ENCODE measurements at regions not wholly inside any gene's neighbourhood (a gene's known extent, or its start where the extent isn't known, plus 50 kb on each side); places are given as distances from the start of the nearest gene placed in this dataset.
"Not testable (repeated sequence)": the region's sequence is repeated elsewhere in the genome, so short reads cannot be mapped to it uniquely, and the experiment has no call there.

DNA sequence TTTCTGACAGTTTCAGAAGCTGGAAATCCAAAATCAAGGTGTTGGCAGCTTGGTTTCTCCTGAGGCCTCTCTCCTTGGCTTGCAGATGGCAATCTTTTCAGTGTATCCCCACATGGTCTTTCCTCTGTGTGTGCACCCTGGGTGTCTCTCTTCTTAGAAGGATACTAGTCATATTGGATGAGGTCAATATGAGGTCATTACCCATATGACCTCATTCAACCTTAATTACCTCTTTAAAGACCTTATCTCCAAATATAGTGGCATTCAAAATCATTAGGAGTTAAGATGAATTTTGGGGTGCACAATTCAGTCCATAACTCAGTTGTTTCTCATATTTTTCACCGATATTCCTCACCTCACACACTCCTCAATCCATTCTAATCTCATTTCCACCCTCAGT, 92.4 kb upstream of the TGM3 start:
- DNase-seq = no peak

DNA sequence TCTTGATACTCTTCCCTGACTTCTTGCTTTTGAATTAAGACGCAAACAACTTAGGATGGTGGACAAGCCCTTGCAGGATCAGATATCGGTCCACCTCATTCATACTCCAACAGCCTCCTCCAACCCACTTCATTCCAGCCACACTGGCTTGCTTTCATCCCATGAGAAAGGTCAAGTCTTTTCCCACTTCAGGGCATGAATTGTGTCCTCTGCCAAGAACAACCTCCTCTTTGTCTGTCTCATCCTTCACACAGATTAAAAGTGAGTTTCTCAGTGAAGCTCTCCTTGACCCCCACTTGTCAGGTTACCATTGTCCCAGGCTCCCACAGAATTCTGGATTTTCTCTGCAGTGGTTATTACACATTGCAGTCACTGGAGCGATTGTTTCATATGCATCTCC, 91.8 kb upstream of the TGM3 start:
- no peak for DNase-seq

DNA sequence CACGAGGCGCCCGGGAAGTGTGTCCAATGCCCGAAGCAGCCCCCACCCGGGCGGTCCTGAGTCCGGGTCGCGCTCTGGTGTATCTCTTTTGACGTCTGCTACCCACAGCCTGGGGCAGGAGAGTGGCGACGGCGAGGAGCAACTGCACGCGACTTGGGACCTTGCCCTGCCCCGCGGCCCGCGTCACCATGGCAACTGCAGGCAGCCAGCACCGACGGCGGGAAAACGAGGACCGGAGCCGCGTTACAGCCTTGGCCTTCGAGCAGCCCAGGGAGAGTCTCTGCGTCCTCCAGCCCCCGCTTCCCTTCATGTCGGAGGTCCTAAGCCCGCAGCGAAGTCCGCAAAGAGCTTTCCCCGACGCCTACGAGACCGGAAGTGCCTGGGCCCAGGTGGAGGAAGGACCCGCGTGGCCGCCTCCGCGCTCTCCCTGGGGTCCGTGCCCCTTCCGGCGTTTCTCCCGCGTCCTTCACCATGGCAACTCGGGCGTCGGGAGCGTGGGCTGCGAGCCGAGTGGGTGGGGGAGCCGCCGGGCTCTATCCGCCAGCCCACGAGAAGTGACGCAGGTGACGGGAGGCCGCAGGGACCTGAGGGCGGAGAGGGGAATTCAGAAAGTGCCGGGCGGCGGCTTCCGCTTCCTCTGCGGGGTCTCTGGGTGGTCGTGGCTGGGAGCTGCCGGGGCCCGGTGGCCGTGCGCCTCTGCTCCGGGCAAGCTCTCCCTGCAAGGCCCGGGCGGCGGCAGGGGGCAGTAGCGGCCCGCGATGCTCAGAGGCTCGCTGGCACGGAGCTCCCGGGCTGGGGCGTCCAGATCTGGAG, 88.6 kb upstream of the TGM3 start:
- peak; percentile 35 for DNase-seq

GRCh38 chr20:2207770-2208097, 88.1 kb upstream of the TGM3 start:
- DNase-seq = no peak

GRCh38 chr20:2208897-2209296, 86.9 kb upstream of the TGM3 start:
- DNase-seq = no peak

DNA sequence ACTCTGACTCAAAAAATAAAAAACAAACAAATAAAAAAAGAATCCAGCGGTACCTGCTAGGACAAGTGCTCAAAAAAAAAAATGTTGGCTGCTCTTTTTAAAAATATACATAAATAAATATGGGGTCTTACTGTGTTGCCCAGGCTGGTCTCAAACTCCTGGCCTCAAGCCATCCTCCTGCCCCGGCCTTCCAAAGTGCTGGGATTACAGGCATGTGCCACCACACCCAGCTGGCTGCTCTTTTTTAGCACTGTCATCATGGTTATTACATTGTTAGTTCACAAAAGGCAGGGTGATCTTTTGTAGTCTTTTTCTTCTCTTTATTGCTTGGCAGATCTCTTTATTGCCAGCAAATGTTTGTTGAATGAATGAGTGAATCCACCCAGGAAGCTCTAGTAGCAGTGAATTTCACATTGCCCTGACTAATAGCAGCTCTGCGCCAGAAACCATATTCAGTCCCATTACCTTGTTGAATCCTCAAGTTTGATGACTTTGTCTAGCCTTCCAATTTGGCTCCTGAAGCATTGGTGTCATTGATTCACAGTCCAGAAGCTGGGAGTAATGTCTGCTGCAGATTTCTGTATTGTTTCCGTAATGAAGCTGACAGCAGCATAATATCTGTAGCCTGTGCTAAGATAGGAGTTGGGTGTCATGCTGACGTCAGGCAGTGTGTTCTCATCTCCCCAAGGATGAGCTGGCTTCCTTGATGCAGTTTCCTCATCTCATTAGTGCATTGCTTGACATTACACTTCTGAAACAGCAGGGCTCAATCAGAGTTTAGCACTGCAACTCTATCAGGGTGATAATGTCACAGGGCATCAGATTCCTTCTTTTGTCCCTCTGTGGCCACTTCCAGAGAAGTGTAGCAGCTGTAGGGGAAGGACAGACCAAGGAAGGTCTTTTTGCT, 84.9 kb upstream of the TGM3 start:
- DNase-seq = no peak

- DNase-seq = no peak
Observed at GRCh38 chr20:2212456-2213015, 83.3 kb upstream of the TGM3 start.

GRCh38 chr20:2213401-2213800, 82.4 kb upstream of the TGM3 start:
- DNase-seq = no peak

DNA sequence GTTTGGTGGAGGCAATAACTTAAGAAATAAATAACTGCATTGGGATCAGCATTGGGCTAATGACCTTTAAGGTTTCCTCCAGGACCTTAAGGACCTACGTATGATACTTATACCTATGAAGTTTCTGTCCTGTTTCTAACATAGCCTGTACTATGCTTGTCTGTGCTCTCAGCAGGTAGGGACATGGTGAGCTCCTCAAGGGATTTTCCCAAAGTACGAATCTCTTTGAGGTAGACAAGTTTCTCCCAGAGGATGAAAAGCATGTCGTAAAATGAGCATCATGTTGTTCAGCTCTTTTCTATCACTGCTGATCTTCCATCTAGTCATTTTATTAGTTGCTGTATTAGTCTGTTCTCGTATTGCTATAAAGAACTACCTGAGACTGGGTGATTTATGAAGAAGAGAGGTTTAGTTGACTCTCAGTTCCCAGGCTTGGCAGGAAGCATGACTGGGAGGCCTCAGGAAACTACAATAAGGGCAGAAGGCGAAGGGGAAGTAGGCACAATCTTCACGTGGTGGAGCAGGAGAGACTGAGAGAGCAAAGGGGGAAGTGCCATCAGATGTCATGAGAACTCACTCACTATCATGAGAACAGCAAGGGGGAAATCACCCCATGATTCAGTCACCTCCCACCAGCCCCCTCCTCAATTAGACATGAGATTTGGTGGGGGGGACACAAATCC, 77.8 kb upstream of the TGM3 start:
- DNase-seq = peak; percentile 26

- no peak for DNase-seq
Observed at GRCh38 chr20:2219481-2220006, 76.3 kb upstream of the TGM3 start.

DNA sequence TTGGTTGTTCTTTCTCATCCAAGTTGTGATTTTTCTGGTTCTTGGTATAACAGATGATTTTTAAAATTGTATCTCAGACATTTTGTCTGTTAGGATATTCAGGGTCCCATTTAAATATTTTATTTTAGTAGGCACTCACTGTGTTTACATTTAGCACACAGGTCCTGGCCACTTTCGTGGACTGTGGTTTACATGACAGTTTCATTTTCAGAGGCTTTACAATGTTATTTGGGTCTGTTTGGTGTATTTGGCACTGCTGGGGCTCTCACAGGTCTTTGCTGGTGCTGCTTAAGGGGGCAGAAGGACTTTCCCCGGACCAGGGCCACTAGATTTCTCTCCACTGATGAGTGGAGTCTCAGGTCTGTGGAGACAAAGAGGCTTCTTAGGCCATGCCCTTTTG, 75.5 kb upstream of the TGM3 start:
- no peak for DNase-seq

GRCh38 chr20:2221921-2222320, 73.9 kb upstream of the TGM3 start:
- DNase-seq = no peak

DNA sequence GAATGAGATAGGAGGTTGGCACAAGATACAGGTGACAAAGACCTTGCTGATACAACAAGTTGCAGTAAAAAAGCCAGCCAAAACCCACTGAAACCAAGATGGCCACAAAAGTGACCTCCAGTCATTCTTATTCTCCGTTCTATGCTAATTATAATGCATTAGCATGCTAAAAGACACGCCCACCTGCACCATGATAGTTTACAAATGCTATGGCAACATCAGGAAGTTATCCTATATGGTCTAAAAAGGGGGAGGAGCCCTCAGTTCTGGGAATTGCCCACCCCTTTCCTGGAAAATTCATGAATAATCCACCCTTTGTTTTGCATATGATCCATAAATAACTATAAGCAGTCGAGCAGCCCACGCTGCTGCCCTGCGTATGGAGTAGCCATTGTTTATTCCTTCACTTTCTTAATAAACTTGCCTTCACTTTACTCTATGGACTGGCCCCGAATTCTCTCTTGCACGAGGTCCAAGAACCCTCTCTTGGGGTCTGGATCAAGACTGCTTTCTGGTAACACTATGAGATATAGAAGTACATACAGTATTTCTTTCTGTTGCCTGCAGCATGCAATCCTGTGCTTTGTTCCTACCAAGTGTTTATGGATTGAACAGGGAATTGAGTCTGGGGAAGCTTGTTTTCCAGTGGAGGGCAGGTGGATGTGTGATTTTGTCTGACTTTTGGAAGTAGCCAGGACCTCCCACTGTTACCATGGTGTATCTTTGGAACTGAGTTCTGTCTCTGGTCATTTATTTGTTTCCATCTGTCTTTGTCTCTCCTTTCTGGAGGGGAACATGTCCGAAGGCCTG, 72.0 kb upstream of the TGM3 start:
- no peak for DNase-seq

DNA sequence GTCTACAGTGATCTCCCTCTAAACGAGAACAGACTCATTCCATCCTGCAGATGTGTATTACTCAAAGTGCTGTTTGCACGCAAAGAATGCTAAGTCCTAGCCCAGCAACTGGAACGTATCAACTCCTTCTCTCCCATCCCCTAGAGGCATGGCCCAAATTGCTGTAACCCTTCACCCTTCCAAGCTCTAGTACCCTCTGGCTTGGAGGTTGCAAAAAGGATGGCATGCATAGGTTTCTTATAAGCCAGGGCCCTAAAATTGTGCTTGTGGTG, 71.5 kb upstream of the TGM3 start:
- DNase-seq = no peak

GRCh38 chr20:2227285-2227684, 68.5 kb upstream of the TGM3 start:
- not testable (repeated sequence) for DNase-seq

DNA sequence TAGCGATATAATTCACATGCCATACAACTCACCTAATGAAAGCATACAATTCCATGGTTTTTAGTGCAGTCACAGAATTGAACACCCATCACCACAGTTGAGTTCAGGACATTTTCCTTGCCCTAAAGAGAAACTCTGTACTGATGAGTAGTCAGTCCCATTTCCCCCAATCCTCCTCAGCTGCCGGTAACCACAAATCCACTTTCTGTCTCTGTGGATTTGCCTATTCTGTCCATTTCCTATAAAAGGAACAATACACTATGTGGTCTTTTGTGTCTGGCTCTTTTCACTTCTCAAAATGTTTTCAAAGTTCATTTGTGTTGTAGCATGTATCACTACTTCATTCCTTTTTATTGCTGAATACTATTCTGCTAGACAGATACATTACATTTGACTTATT, 67.9 kb upstream of the TGM3 start:
- DNase-seq = no peak

DNA sequence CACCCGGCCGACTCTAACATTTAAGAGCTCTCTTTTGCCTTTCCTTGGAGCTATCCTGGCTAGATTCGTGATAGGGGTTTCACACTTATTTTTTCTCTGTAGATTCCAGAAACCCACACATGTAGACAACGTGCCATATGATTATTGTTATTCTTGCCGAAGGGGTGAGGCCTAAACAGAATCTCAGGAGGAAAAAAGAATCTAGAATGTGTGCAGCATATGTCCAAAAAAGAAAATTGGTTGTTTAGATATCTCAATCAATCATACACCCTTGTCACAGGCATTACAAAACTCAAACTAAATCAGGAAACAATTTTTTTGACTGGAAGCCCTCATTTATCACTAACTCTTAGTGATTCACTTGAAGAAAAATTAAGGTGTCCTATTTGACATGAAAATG, 66.9 kb upstream of the TGM3 start:
- DNase-seq = no peak

DNA sequence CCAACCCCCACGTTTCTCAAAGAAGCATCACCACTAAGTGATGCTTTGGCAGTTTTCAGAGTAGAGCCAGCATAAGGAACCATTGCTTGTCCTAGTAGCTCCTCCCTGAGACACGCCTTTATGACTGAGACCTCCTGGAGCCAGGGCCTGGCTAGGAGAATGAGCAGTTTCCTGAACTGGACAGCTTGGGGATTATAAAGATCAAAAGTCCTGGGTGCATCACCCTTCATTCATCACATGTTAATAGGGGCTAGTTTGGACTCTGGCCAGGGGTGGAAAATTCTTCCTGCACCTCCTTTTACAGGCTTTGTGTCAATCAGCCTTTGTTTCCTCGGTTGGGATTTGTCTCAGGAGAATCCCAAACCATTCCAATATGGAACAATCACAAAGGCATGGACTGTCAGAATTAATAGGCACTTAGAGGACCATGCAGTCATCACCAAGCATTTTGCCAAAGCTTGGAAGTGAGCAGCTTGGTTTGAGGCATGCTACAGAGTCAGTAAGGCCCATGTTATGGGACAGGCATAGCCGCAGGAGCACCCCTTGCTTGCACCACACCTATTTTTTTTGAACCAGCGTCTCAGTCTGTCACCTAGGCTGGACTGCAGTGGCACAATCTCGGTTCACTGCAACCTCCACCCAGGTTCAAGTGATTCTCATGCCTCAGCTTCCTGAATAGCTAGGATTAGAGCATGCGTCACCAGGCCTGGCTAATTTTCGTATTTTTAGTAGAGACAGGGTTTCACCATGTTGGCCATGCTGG, 64.9 kb upstream of the TGM3 start:
- no peak for DNase-seq

GRCh38 chr20:2231701-2232100, 64.1 kb upstream of the TGM3 start:
- DNase-seq = no peak

DNA sequence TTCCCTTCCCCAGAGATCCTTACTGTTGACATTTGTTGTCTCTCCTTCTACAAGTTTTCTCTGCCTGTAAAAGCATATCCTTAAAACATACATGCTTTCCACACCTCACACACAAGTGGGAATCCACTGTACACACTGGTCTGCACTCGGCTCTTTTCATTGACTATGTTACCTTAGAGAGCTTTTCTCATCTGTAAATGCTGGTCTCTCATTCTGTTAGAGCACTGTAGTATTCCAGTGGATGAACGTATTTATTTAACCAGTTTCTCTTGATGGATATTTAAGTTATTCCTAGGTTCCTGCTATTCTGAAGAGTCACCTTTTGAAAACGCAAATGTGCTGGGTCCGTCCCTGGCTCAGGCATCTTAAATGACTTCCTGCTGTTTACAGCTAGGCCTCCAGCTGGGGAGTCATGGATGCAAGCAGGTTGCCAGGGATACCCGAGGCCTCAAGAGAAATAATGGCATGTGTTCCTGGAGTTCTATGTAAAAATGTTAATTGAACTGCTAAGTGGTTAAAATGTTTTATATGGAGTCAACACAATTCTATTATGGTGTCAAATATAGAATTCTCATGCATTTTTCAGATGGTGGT, 61.1 kb upstream of the TGM3 start:
- no peak for DNase-seq

GRCh38 chr20:2236256-2236655, 59.5 kb upstream of the TGM3 start:
- no peak for DNase-seq
